ENCODE measurements at regions not wholly inside any gene's neighbourhood (a gene's known extent, or its start where the extent isn't known, plus 50 kb on each side); places are given as distances from the start of the nearest gene placed in this dataset.

DNA sequence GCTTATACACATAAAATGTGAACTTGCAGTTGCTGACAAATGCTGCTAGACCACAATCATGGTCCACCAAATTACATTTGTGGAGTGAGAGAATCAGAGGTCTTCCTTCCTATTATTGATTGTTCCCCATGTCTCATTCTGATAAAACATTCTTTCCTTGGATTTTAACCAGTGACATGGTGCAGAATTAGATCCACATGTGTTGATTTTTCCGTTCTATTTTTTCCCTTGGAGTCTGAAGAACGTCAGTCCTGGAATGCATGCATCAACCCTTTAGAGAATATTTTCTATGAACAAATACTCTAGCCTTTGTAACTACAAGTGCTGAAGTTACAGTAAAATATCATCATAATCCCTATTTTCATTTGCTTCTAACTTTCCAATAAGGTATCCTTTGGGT lies 170.7 kb upstream of the SPRY4 start:
- no peak for TF ChIP-seq CTCF (IDR thresholded peaks at IDR 0.05)
- TF ChIP-seq POLR2A (IDR thresholded peaks at IDR 0.05): no peak
- H3K27me3 ChIP-seq: no peaks in the 10 kb centered on the region
- peak in 1 of 4 donors; percentile 23 for ATAC-seq
- 27 to 53% (median 38%) methylated on average over 2 of the region's 2 CpGs for WGBS, 4 donors
- H3K36me3 ChIP-seq: no peaks in the 10 kb centered on the region
- H3K4me1 ChIP-seq: peaks cover 0 to 47% (median 22%) of the 10 kb centered on the region in 12 donors
- H3K4me3 ChIP-seq: no peak overlapping the region
- intact Hi-C loops (cut with DNase I): no loop called here
- peak overlapping the region in 7 of 12 donors; percentile 14 to 74 (median 41) for H3K27ac ChIP-seq
- no peaks in the 10 kb centered on the region for H3K9me3 ChIP-seq
- no peak for DNase-seq

GRCh38 chr5:142493875-142494518 lies 169.2 kb upstream of the SPRY4 start:
- TF ChIP-seq CTCF (IDR thresholded peaks at IDR 0.05) (no peak), POLR2A (IDR thresholded peaks at IDR 0.05) (no peak)
- 86 to 94% (median 91%) methylated on average over 9 of the region's 9 CpGs for WGBS, 4 donors
- Histone ChIP-seq H3K27ac (peak overlapping the region in 6 of 12 donors; percentile 27 to 71 (median 57)), H3K9me3 (no peaks in the 10 kb centered on the region), H3K36me3 (no peaks in the 10 kb centered on the region), H3K4me1 (peaks cover 0 to 50% (median 20%) of the 10 kb centered on the region in 12 donors), H3K27me3 (no peaks in the 10 kb centered on the region), H3K4me3 (no peak overlapping the region)
- intact Hi-C loops (cut with DNase I): loop anchor here in 3 of 10 donors (5.0 kb wide), 4 partner anchors 48 to 137 kb away; no protein-coding TSS in a partner anchor
- ATAC-seq (no peak), DNase-seq (no peak)

- H3K27ac ChIP-seq: peak overlapping the region; percentile 27 to 72 (median 58)
- ATAC-seq (peak; percentile 35 to 62 (median 49)), DNase-seq (no peak)
- H3K4me3 ChIP-seq: no peak overlapping the region
- no peaks in the 10 kb centered on the region for H3K9me3 ChIP-seq
- WGBS, 4 donors: 29 to 39% (median 37%) methylated on average over 6 of the region's 6 CpGs
- intact Hi-C loops (cut with DNase I): loop anchor here in 3 of 10 donors (5.0 kb wide), 4 partner anchors 49 to 136 kb away; no protein-coding TSS in a partner anchor
- no peaks in the 10 kb centered on the region for H3K27me3 ChIP-seq
- H3K4me1 ChIP-seq: peaks cover 0 to 50% (median 20%) of the 10 kb centered on the region in 12 donors
- no peak for TF ChIP-seq POLR2A (IDR thresholded peaks at IDR 0.05)
- TF ChIP-seq CTCF (IDR thresholded peaks at IDR 0.05): no peak
- no peaks in the 10 kb centered on the region for H3K36me3 ChIP-seq
These were observed 168.0 kb upstream of the SPRY4 start for GRCh38 chr5:142492781-142493281.

GRCh38 chr5:142491679-142492078 lies 166.9 kb upstream of the SPRY4 start:
- intact Hi-C loops (cut with DNase I): loop anchor here in 3 of 10 donors (5.0 kb wide), 4 partner anchors 49 to 134 kb away; no protein-coding TSS in a partner anchor
- TF ChIP-seq CTCF (IDR thresholded peaks at IDR 0.05): no peak
- no peak for TF ChIP-seq POLR2A (IDR thresholded peaks at IDR 0.05)
- peak overlapping the region in 11 of 12 donors; percentile 51 to 72 (median 68) for H3K27ac ChIP-seq
- WGBS, 4 donors: 70 to 80% (median 76%) methylated on average over 8 of the region's 8 CpGs
- no peaks in the 10 kb centered on the region for H3K9me3 ChIP-seq
- no peak for ATAC-seq
- H3K4me3 ChIP-seq: no peak overlapping the region
- peaks cover 0 to 50% (median 20%) of the 10 kb centered on the region in 12 donors for H3K4me1 ChIP-seq
- H3K36me3 ChIP-seq: no peaks in the 10 kb centered on the region
- DNase-seq: no peak
- no peaks in the 10 kb centered on the region for H3K27me3 ChIP-seq

Measured in heart left ventricle (tissue), 16 donors.